Keratinocyte (primary cell): ENCODE measurements at regions not wholly inside any gene's neighbourhood (a gene's known extent, or its start where the extent isn't known, plus 50 kb on each side); places are given as distances from the start of the nearest gene placed in this dataset.

Experiments
- DNase-seq: peaks from one replicate; pipeline ENCODE4 v3.0.0-alpha.2; 2011; ENCODE audit warnings: low read depth, missing footprints, low spot score
- FAIRE-seq: peaks from 2 replicates; lab custom pipeline; 2011; peaks lifted over from hg19 to GRCh38; lab: Jason Lieb, UNC
- H2AFZ ChIP-seq: 2 replicates; pipeline ENCODE4 v1.6.0; 2012; ENCODE audit warnings: low read length, control low read depth, inconsistent platforms; ENCODE audit not compliant: control insufficient read depth
- H3K27ac ChIP-seq: 2 replicates; pipeline ENCODE4 v1.5.1; 2011; ENCODE audit warnings: low read length; ENCODE audit not compliant: control insufficient read depth, insufficient read depth
- H3K27me3 ChIP-seq: 3 replicates; pipeline ENCODE4 v1.6.0; 2011; ENCODE audit warnings: low read length; ENCODE audit not compliant: control insufficient read depth, insufficient read depth; ENCODE audit errors: extremely low read depth
- H3K36me3 ChIP-seq, 2 experiments: 2 replicates in 1 of 2; 3 replicates in 1 of 2; pipeline ENCODE4 v1.5.1; 2011; ENCODE audit warnings: low read length in 2 of 2, mild to moderate bottlenecking in 1 of 2; ENCODE audit not compliant: control insufficient read depth in 2 of 2, insufficient read depth in 2 of 2; ENCODE audit errors: extremely low read depth in 1 of 2
- H3K4me1 ChIP-seq: 3 replicates; pipeline ENCODE4 v1.5.1; 2011; ENCODE audit warnings: low read length; ENCODE audit not compliant: control insufficient read depth, insufficient read depth; ENCODE audit errors: extremely low read depth
- H3K4me2 ChIP-seq: 3 replicates; pipeline ENCODE4 v1.6.0; 2011; ENCODE audit warnings: low read depth, low read length; ENCODE audit not compliant: control insufficient read depth, insufficient read depth; ENCODE audit errors: extremely low read depth
- H3K4me3 ChIP-seq, 3 experiments: fragments of 200-600 bp in 1 of 3; sonication (generic) in 1 of 3; 2 replicates in 2 of 3; 3 replicates in 1 of 3; pipeline ENCODE4 v1.5.1; 2011 to 2016; ENCODE audit warnings: low read length in 3 of 3, mild to moderate bottlenecking in 3 of 3, control low read depth in 2 of 3, inconsistent platforms in 1 of 3, low read depth in 1 of 3, mixed read lengths in 1 of 3, mixed run types in 1 of 3, moderate library complexity in 1 of 3; ENCODE audit not compliant: control insufficient read depth in 2 of 3, insufficient read depth in 2 of 3; ENCODE audit errors: extremely low read depth in 1 of 3
- H3K79me2 ChIP-seq: 2 replicates; pipeline ENCODE4 v1.6.0; 2012; ENCODE audit warnings: low read length; ENCODE audit not compliant: control insufficient read depth, insufficient read depth
- H3K9ac ChIP-seq: 3 replicates; pipeline ENCODE4 v1.6.0; 2011; ENCODE audit warnings: low read length; ENCODE audit not compliant: control insufficient read depth, insufficient read depth; ENCODE audit errors: extremely low read depth
- H3K9me1 ChIP-seq: 3 replicates; pipeline ENCODE4 v1.6.0; 2011; ENCODE audit warnings: low read length; ENCODE audit not compliant: control insufficient read depth, insufficient read depth; ENCODE audit errors: extremely low read depth
- H3K9me3 ChIP-seq: 2 replicates; pipeline ENCODE4 v1.5.1; 2012; ENCODE audit warnings: low read depth, low read length; ENCODE audit not compliant: control insufficient read depth
- H4K20me1 ChIP-seq: 3 replicates; pipeline ENCODE4 v1.6.0; 2011; ENCODE audit warnings: low read length; ENCODE audit not compliant: control insufficient read depth, insufficient read depth; ENCODE audit errors: extremely low read depth
- CTCF ChIP-seq, 3 experiments: IDR thresholded peaks in 1 of 3; conservative IDR thresholded peaks in 1 of 3; optimal IDR thresholded peaks in 1 of 3; 2 replicates in 2 of 3; 3 replicates in 1 of 3; pipeline versions ENCODE3 to v1.5.1; 2011; ENCODE audit warnings: low read length in 3 of 3, mild to moderate bottlenecking in 3 of 3, moderate library complexity in 2 of 3, control low read depth in 1 of 3, inconsistent platforms in 1 of 3; ENCODE audit not compliant: insufficient read depth in 2 of 3; ENCODE audit errors: extremely low read depth in 1 of 3
- EZH2 ChIP-seq: IDR thresholded peaks from one replicate; pipeline ENCODE4 v1.6.1; 2012; ENCODE audit warnings: inconsistent platforms, mild to moderate bottlenecking, low read length, moderate library complexity
- dilution Hi-C: fragments of 300-500 bp; cut with MboI; formaldehyde crosslinking; loops from one replicate; pipeline ENCODE4 v1.7.0; 2020; ENCODE audit warnings: low sequenced_read_pairs; ENCODE audit not compliant: extremely low pct_ligation_motif_present

- Histone ChIP-seq H3K79me2 (no peaks in the 10 kb centered on the region), H3K36me3 (no peaks in the 10 kb centered on the region), H3K27ac (no peak overlapping the region), H3K9me3 (no peaks in the 10 kb centered on the region), H4K20me1 (no peaks in the 10 kb centered on the region), H3K9me1 (no peaks in the 10 kb centered on the region), H3K4me2 (no peak overlapping the region), H3K27me3 (no peaks in the 10 kb centered on the region), H2AFZ (no peak overlapping the region), H3K4me1 (no peaks in the 10 kb centered on the region), H3K4me3 (no peak overlapping the region), H3K9ac (no peak overlapping the region)
- dilution Hi-C loops: no loop called here
- DNase-seq: no peak
- FAIRE-seq: no peak
- TF ChIP-seq CTCF (optimal IDR thresholded peaks at IDR 0.05 in 1 of 3, IDR thresholded peaks at IDR 0.05 in 1 of 3, conservative IDR thresholded peaks at IDR 0.05 in 1 of 3; ENCODE audit: extremely low read depth in 1 of 3, insufficient read depth in 2 of 3, low read length in 3 of 3) (no peak), EZH2 (no peak)
Measured at GRCh38 chr18:26734760-26735159, 130.7 kb downstream of the AQP4 start.

- H3K9me3 ChIP-seq: no peaks in the 10 kb centered on the region
- H2AFZ ChIP-seq: no peak overlapping the region
- no peak for DNase-seq
- FAIRE-seq: no peak
- no peaks in the 10 kb centered on the region for H3K27me3 ChIP-seq
- H3K79me2 ChIP-seq: no peaks in the 10 kb centered on the region
- H3K4me3 ChIP-seq: no peak overlapping the region
- no peaks in the 10 kb centered on the region for H3K9me1 ChIP-seq
- H3K36me3 ChIP-seq: no peaks in the 10 kb centered on the region
- H3K4me1 ChIP-seq: no peaks in the 10 kb centered on the region
- no peak overlapping the region for H3K27ac ChIP-seq
- dilution Hi-C loops: no loop called here
- no peaks in the 10 kb centered on the region for H4K20me1 ChIP-seq
- H3K9ac ChIP-seq: no peak overlapping the region
- no peak overlapping the region for H3K4me2 ChIP-seq
- TF ChIP-seq CTCF (optimal IDR thresholded peaks at IDR 0.05 in 1 of 3, IDR thresholded peaks at IDR 0.05 in 1 of 3, conservative IDR thresholded peaks at IDR 0.05 in 1 of 3; ENCODE audit: extremely low read depth in 1 of 3, insufficient read depth in 2 of 3, low read length in 3 of 3) (no peak), EZH2 (no peak)
Measured at GRCh38 chr18:26729449-26729848, 136.1 kb downstream of the AQP4 start.
